SU-DHL-6 (cell line): ENCODE measurements at regions not wholly inside any gene's neighbourhood (a gene's known extent, or its start where the extent isn't known, plus 50 kb on each side); places are given as distances from the start of the nearest gene placed in this dataset.

ENCODE experiments used
- CTCF ChIP-seq: fragments of 200-600 bp; sonication (generic); IDR thresholded peaks from one replicate; pipeline ENCODE4 v1.5.1; 2017; ENCODE audit warnings: antibody characterized with exemption, mild to moderate bottlenecking, low read length, moderate library complexity; ENCODE audit not compliant: insufficient read depth, poor library complexity, severe bottlenecking
- EZH2phosphoT487 ChIP-seq: fragments of 200-600 bp; sonication (generic), shearing (Covaris generic); conservative IDR thresholded peaks from 2 replicates; pipeline ENCODE4 v1.6.1; 2018; ENCODE audit warnings: mild to moderate bottlenecking, antibody characterized with exemption, low read length, moderate library complexity, mixed read lengths

GRCh38 chr1:87959236-87959635 lies 630.6 kb downstream of the LMO4 start:
- TF ChIP-seq EZH2phosphoT487 (no peak), CTCF (no peak)
